Adipocyte (in vitro differentiated cells): ENCODE measurements at regions not wholly inside any gene's neighbourhood (a gene's known extent, or its start where the extent isn't known, plus 50 kb on each side); places are given as distances from the start of the nearest gene placed in this dataset.
A peak's percentile ranks its signal among the peaks of the same experiment; 100 is the strongest.

ENCODE experiments used
- DNase-seq: peaks from one replicate; pipeline ENCODE4 v3.0.0-alpha.2; 2015; ENCODE audit warnings: low read depth
- H3K27me3 ChIP-seq: replicated peaks from 2 replicates; pipeline ENCODE4 v1.7.0; 2013; ENCODE audit warnings: mild to moderate bottlenecking, low read length, moderate library complexity; ENCODE audit not compliant: control insufficient read depth, insufficient read depth
- H3K36me3 ChIP-seq: 2 replicates; pipeline ENCODE4 v1.7.0; 2013; ENCODE audit warnings: low read length, mild to moderate bottlenecking, moderate library complexity; ENCODE audit not compliant: control insufficient read depth, insufficient read depth, severe bottlenecking
- H3K4me1 ChIP-seq: 2 replicates; pipeline ENCODE4 v1.7.0; 2013; ENCODE audit warnings: mild to moderate bottlenecking, low read length, moderate library complexity; ENCODE audit not compliant: control insufficient read depth, insufficient read depth
- H3K4me3 ChIP-seq: 2 replicates; pipeline ENCODE4 v1.7.0; 2013; ENCODE audit warnings: mild to moderate bottlenecking, low read length, moderate library complexity
- H3K9ac ChIP-seq: 2 replicates; pipeline ENCODE4 v1.7.0; 2013; ENCODE audit warnings: mild to moderate bottlenecking, low read length, moderate library complexity
- H3K9me3 ChIP-seq: 2 replicates; pipeline ENCODE4 v1.7.0; 2013; ENCODE audit warnings: mild to moderate bottlenecking, low read length, moderate library complexity; ENCODE audit not compliant: control insufficient read depth

DNA sequence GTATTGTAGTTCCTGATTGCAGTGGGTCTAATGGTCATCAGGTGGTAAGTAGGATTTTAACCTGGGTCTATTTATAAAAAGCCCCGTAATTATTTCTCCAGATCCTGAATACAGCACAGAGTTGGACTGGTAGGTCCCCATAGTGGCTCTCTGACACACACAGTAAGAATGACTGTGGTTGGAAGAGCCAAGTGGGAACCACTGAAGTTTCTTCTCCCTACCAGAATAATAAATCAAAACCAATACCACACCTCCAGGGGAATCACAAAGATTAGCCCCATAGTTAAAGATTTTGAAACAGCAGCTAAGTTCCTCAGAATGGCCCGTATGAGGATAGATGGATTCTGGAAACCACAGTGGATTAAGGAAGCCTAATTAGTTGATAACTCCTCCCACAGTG is 68.4 kb upstream of the ZFR start:
- no peaks in the 10 kb centered on the region for H3K27me3 ChIP-seq
- no peaks in the 10 kb centered on the region for H3K36me3 ChIP-seq
- H3K9me3 ChIP-seq = no peaks in the 10 kb centered on the region
- H3K4me1 ChIP-seq = peaks cover 14% of the 10 kb centered on the region
- H3K4me3 ChIP-seq = no peak overlapping the region
- no peak overlapping the region for H3K9ac ChIP-seq
- DNase-seq = no peak

DNA sequence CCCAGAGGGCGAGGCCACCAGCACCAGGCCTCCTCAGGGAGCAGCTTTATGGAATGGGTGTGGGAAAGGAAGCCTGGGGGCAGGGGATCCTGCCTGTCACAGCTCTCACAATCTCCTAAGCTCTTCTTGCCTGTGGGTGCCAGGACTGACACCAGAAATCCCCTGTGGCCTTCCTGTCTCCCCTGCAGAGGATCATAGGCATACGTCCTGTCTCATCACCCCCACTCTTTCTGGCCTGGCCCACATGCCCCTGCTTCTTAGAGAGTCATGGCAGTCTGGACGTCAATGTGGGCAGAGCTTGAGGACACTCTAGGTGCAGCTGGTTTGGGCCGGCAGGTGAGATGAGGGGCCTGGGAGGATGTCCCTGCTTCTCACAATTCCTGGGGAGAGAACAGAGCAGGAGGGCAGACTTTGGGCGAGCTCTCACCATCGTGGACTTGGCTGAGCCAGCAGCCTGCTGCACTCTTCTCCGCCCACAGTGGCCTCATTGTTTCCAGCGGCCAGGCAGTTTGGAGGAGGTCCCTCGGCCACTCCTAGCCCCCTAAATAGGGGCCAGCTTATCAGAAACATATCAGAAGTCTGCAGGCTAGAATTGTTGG is 67.3 kb upstream of the ZFR start:
- Histone ChIP-seq H3K4me1 (peaks cover 24% of the 10 kb centered on the region), H3K9ac (no peak overlapping the region), H3K9me3 (no peaks in the 10 kb centered on the region), H3K36me3 (no peaks in the 10 kb centered on the region), H3K27me3 (no peaks in the 10 kb centered on the region), H3K4me3 (no peak overlapping the region)
- no peak for DNase-seq

DNA sequence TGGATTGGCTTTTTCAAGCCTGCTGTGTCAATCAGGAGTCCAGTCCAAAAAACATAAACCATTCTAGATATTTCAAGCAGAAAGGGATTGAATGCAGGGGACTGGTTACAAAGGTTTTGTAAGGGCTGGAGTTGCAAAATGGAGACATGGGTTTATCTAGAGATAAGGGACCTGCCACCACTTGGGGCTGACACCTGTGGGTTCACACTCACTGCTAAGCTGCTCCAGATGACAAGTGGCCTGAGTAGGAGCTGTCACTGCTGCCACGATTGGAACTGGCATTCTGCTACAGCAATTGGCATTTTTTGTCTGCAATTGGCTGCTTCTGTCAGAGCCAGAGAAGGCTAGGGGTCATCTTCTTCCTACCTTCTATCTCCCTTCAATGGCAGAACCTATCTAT is 66.3 kb upstream of the ZFR start:
- no peak overlapping the region for H3K4me3 ChIP-seq
- H3K4me1 ChIP-seq = peaks cover 34% of the 10 kb centered on the region
- no peak overlapping the region for H3K9ac ChIP-seq
- no peaks in the 10 kb centered on the region for H3K27me3 ChIP-seq
- DNase-seq = no peak
- no peaks in the 10 kb centered on the region for H3K9me3 ChIP-seq
- no peaks in the 10 kb centered on the region for H3K36me3 ChIP-seq

DNA sequence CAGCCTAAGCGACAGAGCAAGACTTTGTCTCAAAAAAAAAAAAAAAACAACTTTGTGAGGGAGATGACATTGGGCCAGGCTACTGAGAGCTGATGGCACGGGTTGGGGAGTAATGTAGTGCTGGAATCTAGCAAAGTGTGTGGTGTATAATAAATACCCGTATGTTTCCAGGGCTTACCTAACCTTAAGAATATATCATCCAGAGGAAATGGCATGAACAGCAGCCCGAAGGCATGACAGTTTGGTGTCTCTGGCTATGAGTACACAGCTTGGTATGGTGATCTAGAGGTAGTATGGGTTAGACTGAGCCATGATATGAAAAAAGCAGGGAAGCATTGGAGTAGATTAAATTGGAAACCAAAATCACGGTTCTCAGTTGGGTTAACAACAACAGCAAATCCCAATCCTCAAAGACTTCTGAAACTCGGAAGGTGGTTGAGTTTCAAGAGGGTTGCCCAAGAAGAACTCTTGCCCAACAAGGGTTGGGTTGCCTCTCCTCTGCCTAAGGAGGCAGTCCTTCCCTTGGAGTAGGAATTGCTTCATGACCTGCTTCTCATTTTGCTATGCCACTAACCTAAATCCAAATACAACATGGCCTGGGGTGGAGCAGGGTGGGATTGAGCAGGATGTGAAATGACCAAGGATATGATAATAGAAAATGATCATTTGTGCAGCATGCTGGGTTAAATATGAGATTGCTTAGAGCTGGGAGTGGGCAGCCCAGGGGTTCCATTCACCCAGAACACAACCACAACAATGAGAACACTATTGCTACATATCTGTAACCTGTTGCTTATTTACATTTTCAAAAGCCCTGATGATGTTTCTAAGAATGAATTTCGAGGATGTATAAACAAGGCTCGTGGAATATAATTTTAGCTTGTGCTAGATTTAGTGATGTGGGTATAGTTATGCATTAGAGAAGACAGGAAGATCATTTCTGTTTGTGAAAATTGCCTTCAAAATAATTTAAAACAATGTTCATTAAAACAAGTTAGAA is 64.6 kb upstream of the ZFR start:
- DNase-seq = peak; percentile 56
- Histone ChIP-seq H3K9ac (peak overlapping the region; percentile 37), H3K36me3 (no peaks in the 10 kb centered on the region), H3K4me1 (peaks cover 49% of the 10 kb centered on the region), H3K9me3 (no peaks in the 10 kb centered on the region), H3K4me3 (peak overlapping the region; percentile 32), H3K27me3 (no peaks in the 10 kb centered on the region)

DNA sequence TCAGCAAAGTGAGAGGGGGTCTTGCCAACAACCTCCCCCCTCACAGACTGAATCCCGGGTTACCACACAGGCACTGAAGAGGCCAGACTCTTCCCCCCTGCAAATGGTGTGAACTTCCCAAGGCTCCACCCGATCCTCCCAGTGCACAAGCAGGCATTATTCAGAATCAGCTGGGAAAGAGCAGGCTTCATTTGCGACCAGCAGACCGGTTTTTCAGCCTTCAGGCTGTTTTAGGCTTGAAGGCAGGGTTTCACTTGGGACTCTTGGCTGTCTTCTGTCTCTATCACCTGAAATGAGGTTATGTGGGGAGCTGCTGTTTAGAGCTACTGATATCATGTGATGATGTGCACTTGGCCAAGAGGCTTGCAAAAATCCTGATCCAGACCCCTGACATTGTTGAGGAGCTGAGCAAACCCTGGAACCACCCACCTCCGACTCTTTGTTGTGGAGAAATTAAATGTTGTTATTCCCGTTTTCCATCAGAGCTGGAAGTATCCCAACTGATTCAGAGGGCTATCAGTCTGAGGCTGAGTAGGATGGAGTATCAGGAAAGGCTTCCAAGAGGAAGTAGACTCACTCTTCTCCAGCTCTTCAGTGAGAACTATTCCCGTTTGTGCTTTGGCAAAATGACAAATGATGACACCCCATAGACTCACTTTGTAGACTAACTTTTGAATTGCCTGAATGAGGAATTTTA is 63.3 kb upstream of the ZFR start:
- H3K36me3 ChIP-seq = no peaks in the 10 kb centered on the region
- peak overlapping the region; percentile 56 for H3K4me3 ChIP-seq
- H3K27me3 ChIP-seq = no peaks in the 10 kb centered on the region
- H3K4me1 ChIP-seq = peaks cover 53% of the 10 kb centered on the region
- peak; percentile 38 for DNase-seq
- no peaks in the 10 kb centered on the region for H3K9me3 ChIP-seq
- H3K9ac ChIP-seq = peak overlapping the region; percentile 74

DNA sequence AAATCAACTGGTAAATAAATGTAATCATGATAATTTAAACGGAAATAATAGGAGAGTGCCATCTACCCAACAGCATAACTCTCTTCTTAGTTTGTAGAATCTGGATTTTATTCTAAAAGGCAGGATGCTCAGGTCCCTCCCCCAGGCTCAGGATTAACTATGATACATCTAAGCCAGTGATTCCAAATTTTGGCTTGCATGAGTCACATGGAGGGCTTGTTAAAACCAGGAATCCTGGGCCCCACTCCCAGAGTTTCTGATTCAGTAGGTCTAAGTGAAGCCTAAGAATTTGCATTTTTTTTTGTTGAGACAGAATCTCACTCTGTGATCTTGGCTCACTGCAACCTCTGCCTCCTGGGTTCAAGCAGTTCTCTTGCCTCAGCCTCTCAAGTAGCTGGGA is 62.3 kb upstream of the ZFR start:
- Histone ChIP-seq H3K9ac (peak overlapping the region; percentile 68), H3K36me3 (no peaks in the 10 kb centered on the region), H3K9me3 (no peaks in the 10 kb centered on the region), H3K4me1 (peaks cover 53% of the 10 kb centered on the region), H3K4me3 (peak overlapping the region; percentile 69), H3K27me3 (no peaks in the 10 kb centered on the region)
- DNase-seq = peak; percentile 70

DNA sequence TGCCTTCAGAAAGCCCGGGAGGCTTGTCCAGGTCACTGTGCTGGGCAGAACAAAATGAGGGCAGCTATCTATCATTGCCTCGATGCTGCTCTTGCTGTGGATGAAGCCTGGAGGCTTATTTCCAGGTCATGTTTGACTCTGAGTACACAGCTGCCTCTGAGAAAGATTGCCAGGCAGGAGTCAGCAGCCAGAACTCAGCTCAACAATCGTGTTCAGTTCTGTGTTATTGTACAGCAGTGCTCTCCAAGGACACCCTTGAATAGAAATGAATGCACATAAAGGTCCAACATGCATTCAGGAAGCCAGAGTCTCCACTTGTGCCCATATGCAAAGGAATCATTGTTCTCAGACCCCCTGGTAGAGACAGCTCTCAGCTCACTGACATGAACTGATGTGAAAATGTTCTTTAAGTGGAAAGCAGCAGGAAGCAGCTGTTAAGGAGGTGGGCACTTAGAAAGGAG is 61.7 kb upstream of the ZFR start:
- Histone ChIP-seq H3K4me1 (peaks cover 53% of the 10 kb centered on the region), H3K4me3 (peak overlapping the region; percentile 69), H3K27me3 (no peaks in the 10 kb centered on the region), H3K9me3 (no peaks in the 10 kb centered on the region), H3K9ac (peak overlapping the region; percentile 68), H3K36me3 (no peaks in the 10 kb centered on the region)
- DNase-seq = peak; percentile 59

DNA sequence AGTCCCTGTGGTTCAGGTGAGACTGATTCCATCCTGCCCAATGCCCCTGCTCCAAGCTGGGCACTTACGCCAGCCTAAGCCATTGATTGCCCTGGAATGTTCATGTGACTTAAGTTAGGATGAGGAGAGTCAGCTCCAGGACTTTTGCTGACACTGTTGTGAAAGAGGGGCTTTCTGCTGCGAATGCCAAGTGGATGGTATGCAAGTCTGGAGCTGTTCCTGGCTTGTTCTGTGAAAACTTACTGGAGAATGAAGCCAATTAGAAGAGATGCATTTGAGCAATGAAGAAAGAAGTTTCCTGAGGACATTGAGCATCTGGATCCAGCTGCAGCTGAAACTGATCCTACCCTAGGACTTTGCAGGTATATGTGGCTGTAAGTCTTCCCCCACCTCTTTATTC is 61.2 kb upstream of the ZFR start:
- Histone ChIP-seq H3K4me1 (peaks cover 53% of the 10 kb centered on the region), H3K9ac (peak overlapping the region; percentile 77), H3K36me3 (no peaks in the 10 kb centered on the region), H3K9me3 (no peaks in the 10 kb centered on the region), H3K27me3 (no peaks in the 10 kb centered on the region), H3K4me3 (peak overlapping the region; percentile 69)
- peak; percentile 94 for DNase-seq

DNA sequence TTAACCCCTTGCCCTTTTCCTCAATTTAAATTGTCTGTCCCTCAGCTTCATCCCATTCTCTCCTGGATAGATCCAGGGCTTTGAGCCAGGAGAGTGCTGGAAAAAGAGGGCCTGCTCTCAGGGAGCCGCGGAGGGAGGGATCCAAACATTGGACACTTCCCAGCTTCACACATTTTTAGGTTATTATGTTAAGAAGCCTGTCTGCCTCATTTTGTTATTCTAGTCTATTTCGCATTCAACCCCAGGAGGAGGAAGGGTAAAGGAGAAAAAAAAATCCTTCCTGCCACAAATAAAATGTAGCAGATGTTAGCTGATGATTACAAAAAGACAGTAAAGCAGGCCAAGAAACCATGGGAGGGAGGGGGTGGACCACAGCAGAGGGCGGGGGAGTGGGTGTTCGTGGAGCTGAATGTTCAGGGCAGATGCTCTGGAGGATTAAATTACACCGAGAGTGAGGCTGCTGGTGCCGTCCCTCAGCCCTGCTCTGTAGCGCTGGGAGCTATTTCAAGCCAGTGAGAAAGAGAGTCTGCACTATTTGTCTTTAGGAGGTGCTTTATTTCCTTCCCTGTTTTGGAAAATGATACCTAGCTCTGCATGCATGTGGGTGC is 60.6 kb upstream of the ZFR start:
- peak; percentile 96 for DNase-seq
- H3K9ac ChIP-seq = peak overlapping the region; percentile 77
- no peaks in the 10 kb centered on the region for H3K27me3 ChIP-seq
- H3K4me1 ChIP-seq = peaks cover 53% of the 10 kb centered on the region
- H3K4me3 ChIP-seq = peak overlapping the region; percentile 65
- no peaks in the 10 kb centered on the region for H3K36me3 ChIP-seq
- H3K9me3 ChIP-seq = no peaks in the 10 kb centered on the region

DNA sequence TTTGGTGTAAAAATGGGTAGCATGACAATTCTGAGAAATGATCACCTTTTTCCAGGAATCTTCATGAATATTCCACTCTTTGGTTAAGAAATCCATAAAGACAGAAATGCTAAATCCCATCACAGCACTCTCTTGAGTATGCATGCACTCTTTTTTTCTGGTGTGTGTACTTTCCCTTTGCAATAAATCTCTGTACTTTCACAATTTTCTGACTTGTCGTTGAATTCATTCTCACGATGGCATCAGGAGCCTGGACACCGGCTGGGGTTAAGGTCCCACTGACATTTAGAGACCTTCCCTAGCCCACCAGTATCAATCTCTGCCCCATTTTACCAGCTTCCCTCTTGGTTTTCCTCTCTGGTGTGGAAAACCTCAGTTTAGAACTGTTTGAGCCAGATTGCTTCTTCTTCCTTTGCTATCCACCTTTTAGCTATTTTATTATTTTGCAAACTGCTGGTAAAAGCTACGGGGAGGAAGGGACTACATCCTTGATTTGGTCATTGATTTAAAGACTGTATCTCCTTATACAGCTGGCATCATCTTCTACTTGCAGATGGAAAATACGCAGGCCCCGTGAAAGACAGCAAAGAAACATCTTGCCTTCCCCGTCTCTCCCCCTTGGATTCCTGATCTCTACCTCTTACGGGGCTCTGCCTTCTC is 59.9 kb upstream of the ZFR start:
- no peaks in the 10 kb centered on the region for H3K36me3 ChIP-seq
- H3K9ac ChIP-seq = peak overlapping the region; percentile 74
- peaks cover 53% of the 10 kb centered on the region for H3K4me1 ChIP-seq
- H3K4me3 ChIP-seq = peak overlapping the region; percentile 65
- peak; percentile 29 for DNase-seq
- H3K9me3 ChIP-seq = no peaks in the 10 kb centered on the region
- no peaks in the 10 kb centered on the region for H3K27me3 ChIP-seq
